Left ventricle myocardium superior (tissue), 1 donor: ENCODE measurements at regions not wholly inside any gene's neighbourhood (a gene's known extent, or its start where the extent isn't known, plus 50 kb on each side); places are given as distances from the start of the nearest gene placed in this dataset.

Source experiments
- ATAC-seq: fragments of 200-7000 bp; cut with Tn5 transposase; one replicate; pipeline ENCODE4 v1.9.1; 2020; ENCODE audit warnings: mild to moderate bottlenecking, moderate library complexity
- DNase-seq: peaks from one replicate; pipeline ENCODE4 v3.0.0-alpha.2; 2020
- intact Hi-C: fragments of 100-400 bp; cut with micrococcal nuclease; formaldehyde crosslinking; loops from one replicate; pipeline ENCODE4 v1.11.0; 2022
- donor health status: DM: no; HTN: yes; CAD: no; lungs with severe emphysema.

- ATAC-seq: no peak
- no peak for DNase-seq
- intact Hi-C loops: no loop called here
These were observed 199.3 kb upstream of the TBC1D5 start for GRCh38 chr3:17941766-17942165.

- DNase-seq (no peak), ATAC-seq (no peak)
- intact Hi-C loops: no loop called here
These were observed 198.7 kb upstream of the TBC1D5 start for GRCh38 chr3:17941152-17941551.

- DNase-seq (no peak), ATAC-seq (no peak)
- intact Hi-C loops: no loop called here
These were observed 196.7 kb upstream of the TBC1D5 start for GRCh38 chr3:17939157-17939556.

GRCh38 chr3:17938313-17938712 lies 195.9 kb upstream of the TBC1D5 start:
- ATAC-seq (peak; percentile 81), DNase-seq (no peak)
- intact Hi-C loops: no loop called here

- ATAC-seq: no peak
- DNase-seq: no peak
- intact Hi-C loops: no loop called here
These were observed 194.5 kb upstream of the TBC1D5 start for GRCh38 chr3:17936736-17937480.

GRCh38 chr3:17935222-17935621 lies 192.8 kb upstream of the TBC1D5 start:
- intact Hi-C loops: no loop called here
- DNase-seq (no peak), ATAC-seq (no peak)

GRCh38 chr3:17932136-17932771 lies 189.8 kb upstream of the TBC1D5 start:
- ATAC-seq: no peak
- intact Hi-C loops: no loop called here
- DNase-seq: no peak

GRCh38 chr3:17931131-17931530 lies 188.7 kb upstream of the TBC1D5 start:
- ATAC-seq: no peak
- intact Hi-C loops: no loop called here
- no peak for DNase-seq

- intact Hi-C loops: no loop called here
These were observed 186.2 kb upstream of the TBC1D5 start for GRCh38 chr3:17928502-17929145.

GRCh38 chr3:17927036-17927435 lies 184.6 kb upstream of the TBC1D5 start:
- DNase-seq (no peak), ATAC-seq (no peak)
- intact Hi-C loops: no loop called here

More at GRCh38 chr3:17928502-17929145, 186.2 kb upstream of the TBC1D5 start:
- DNase-seq (no peak), ATAC-seq (no peak)

GRCh38 chr3:17915341-17915740 lies 172.9 kb upstream of the TBC1D5 start:
- intact Hi-C loops: no loop called here
- DNase-seq (no peak), ATAC-seq (no peak)

- DNase-seq: no peak
- intact Hi-C loops: no loop called here
- no peak for ATAC-seq
These were observed 170.9 kb upstream of the TBC1D5 start for GRCh38 chr3:17913359-17913758.

GRCh38 chr3:17911986-17912760 lies 169.7 kb upstream of the TBC1D5 start:
- ATAC-seq: no peak
- intact Hi-C loops: no loop called here
- no peak for DNase-seq

GRCh38 chr3:17910922-17911321 lies 168.5 kb upstream of the TBC1D5 start:
- ATAC-seq (no peak), DNase-seq (no peak)
- intact Hi-C loops: no loop called here

GRCh38 chr3:17909714-17910113 lies 167.3 kb upstream of the TBC1D5 start:
- DNase-seq: no peak
- intact Hi-C loops: no loop called here
- no peak for ATAC-seq

- no peak for DNase-seq
- intact Hi-C loops: no loop called here
- no peak for ATAC-seq
These were observed 166.2 kb upstream of the TBC1D5 start for GRCh38 chr3:17908399-17909191.

- no peak for ATAC-seq
- intact Hi-C loops: no loop called here
- DNase-seq: no peak
These were observed 163.6 kb upstream of the TBC1D5 start for GRCh38 chr3:17905996-17906395.

GRCh38 chr3:17901893-17902292 lies 159.5 kb upstream of the TBC1D5 start:
- DNase-seq: no peak
- no peak for ATAC-seq

GRCh38 chr3:17894434-17895060 lies 152.1 kb upstream of the TBC1D5 start:
- intact Hi-C loops: no loop called here
- ATAC-seq: no peak

More at GRCh38 chr3:17901893-17902292, 159.5 kb upstream of the TBC1D5 start:
- intact Hi-C loops: no loop called here

More at GRCh38 chr3:17894434-17895060, 152.1 kb upstream of the TBC1D5 start:
- no peak for DNase-seq
